ENCODE measurements at regions not wholly inside any gene's neighbourhood (a gene's known extent, or its start where the extent isn't known, plus 50 kb on each side); places are given as distances from the start of the nearest gene placed in this dataset.

DNA sequence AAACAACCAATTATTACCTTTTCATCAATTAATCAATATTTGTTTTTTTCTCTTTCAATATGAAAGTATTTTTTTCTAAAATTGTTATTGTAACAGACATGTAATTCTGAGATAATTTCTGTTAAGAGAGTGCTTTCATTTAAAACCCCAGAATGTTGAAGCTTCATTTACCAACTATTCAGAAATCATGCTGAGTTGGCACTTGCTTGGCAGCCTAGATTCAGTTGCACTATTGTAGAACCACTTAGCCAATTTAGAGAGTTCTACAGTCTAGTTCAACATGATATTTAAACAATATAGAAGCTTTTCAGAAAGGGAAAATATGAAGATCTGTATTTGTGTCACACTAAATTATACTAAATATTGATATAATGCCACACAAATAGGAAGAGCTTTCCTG is 56.1 kb upstream of the NKAIN2 start:
- no peak for DNase-seq (ENCODE audit: low read depth)

DNA sequence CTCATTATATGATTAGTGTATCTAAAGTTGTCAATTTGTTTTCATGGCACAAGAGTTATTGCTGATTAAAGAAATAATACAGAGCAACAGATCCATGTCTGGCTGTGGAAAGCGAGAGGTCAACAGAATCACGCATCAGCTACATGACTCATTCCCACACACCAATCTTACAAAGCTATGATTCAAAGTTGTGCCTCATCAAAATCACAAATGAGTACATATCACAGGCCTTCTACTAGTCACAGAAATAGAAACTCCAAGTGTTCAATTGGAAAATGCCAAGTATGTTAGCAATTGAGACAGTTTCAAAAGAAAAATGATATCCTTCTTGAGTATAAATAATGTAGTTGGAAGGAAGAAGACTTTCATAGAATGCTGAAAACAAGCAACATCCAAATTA is 57.8 kb upstream of the NKAIN2 start:
- DNase-seq (ENCODE audit: low read depth) = peak; percentile 1

DNA sequence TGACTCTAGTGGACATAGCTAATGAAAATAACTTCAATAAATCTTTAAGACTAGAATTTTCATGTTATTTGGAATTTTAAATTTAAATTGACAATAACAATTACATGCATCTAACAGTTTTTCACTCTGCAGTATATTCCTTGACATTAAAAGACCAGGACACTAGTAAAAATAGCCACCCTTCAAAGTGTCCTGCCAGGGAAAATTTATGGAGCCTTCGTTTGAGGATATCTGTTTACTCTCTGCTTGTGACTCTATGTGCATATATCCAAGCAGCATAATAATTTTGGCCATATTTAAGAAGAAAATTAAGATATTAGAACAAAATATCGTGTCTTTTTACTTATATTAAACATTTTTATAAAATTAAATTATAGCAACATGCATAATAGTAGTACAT is 58.8 kb upstream of the NKAIN2 start:
- no peak for DNase-seq (ENCODE audit: low read depth)

DNA sequence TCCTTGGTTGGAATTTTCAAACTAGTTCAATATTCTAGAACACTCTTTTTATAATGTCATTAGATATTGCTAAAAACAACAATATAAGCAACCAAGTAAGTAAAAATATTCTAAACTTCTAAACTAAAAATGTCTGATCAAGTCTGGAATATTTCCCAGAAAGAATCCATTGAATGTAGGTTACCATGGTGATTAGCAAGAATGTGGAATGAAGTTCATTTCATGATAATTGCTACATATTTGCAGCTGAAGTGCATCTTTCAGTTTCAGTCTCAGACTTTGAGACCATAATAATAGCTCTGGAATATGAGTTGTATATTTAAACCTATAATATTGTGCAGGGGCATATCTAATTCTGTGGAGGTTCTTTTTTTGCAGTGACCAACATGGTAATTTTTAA is 61.0 kb upstream of the NKAIN2 start:
- no peak for DNase-seq (ENCODE audit: low read depth)

DNA sequence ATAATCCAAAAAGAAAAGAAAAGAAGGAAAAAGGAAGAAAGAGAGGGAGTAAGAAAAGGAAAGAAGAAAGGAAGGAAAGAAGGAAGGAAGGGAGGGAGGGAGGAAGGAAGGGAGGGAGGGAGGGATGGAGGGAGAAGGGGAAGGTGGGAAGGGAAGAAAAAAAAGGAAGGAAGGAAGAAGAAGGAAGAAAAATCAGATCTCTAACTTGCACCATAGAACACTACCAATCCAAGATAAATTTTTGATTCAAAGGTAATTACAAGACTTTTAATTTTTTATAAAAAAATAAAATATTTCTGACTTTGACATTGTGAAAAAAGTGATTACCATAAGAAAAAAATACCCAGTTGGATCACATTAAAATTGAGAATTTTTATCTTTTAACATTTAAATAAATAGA is 70.5 kb upstream of the NKAIN2 start:
- no peak for DNase-seq (ENCODE audit: low read depth)

DNA sequence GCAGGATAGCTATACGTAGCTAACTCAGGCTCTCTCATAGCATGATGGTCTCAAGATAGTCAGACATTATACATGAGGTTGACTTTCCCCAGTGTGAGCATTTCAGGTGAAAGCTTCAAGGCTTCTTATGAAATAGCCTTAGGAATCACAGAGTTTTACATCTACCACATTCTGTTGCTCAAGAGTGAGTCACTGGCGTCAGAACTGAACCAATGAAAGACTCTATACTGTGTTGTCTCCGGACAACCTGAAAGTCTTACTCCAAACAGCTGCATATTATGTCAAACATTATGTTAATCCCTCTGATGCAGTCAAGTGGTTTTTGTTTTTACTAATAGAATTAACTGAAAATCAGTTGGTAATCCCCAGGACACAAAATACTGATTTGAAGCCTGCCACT is 79.8 kb upstream of the TRDN start:
- no peak for DNase-seq (ENCODE audit: low read depth)

DNA sequence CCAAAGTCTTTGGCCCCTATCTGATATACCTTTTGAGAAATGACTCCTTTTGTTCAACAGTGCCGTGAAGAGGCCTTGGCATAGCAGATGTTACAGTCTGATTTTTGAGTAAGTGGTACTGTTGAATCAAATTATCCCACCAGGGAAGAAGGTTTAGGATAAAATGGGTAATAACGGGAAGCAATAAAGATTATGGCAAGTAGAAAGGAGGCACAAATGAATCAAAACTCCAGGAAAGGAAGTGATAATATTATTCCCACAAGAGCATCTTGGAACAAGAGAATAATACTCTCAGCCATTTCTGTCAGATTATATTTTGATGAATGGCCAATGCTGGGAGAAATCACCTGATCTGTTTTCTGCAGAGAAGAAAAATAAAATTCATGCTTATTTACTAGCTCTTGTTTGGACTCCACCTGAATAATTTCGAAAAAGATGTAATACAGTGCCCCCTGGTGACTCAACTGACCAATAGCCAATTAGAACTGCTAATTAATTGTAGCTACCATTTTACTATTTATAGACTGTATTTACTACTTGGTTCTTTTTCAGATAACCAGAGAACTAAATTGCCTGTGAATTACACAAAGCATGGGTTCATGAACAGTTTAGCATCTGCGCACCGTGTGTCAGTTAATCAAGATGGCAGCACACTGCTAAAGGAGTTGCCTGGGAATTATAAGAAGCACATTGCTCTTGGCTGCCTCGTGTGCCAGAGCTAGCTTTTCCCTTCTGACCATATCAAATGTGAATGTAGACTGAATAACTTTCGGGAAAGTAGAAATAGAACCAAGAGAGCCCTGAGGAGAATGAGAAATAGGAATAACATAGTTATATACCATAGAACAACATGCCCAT is 78.5 kb upstream of the TRDN start:
- peak; percentile 5 for DNase-seq (ENCODE audit: low read depth)

DNA sequence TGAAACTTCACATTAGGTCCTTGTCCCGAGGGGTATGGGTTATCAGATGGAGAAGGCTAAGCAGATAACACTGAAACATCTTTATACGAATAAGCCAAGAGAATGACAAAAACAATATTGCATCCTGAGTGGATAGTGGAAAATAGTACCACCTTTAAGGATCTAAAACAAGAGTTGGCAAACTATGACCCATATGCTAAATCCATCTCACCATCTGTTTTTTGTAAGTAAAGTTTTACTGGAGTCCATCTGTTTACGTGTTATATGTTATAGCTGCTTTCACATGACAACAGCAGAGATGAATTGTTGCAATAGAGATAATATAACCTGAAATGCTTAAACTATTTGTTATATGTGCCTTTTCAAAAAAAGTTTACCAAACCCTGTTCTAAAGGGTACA is 76.1 kb upstream of the TRDN start:
- no peak for DNase-seq (ENCODE audit: low read depth)

DNA sequence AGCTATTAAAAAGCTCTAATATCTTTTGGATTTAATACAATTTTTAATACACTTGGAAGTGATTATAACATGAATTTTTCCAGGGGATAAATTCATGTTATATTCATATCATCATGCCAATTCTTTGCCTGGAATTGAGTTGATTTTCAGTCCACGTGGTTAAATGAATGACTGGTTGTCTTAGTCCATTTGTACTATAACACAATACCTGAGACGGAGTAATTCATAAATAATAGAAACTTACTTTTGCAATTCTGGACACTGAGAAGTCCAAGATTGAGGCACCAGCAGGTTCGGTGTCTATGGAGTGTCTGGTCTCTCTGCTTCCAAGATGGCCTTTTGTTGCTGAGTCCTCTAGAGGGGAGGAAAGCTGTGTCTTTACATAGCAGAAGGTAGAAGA is 66.2 kb upstream of the TRDN start:
- DNase-seq (ENCODE audit: low read depth) = no peak

DNA sequence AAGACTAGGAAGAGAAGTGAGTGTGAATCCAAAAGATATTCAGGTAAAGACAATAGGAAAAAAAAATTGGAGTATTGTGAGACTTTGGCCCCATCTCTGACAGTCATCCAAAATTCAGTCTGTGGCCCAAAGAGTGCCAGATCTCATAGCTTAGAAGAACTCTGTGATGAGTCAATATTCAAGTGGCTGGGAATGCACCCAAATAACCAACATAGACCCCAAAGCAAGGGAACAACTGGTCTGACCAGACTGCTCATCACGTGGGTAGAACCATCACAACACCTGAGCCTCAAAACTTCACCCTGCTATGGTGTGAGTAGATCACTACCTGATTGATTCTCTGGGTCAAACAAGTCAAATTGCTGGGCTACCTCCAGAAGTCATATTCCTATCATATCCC is 51.1 kb upstream of the TRDN start:
- no peak for DNase-seq (ENCODE audit: low read depth)
